Natural killer cell (primary cell): ENCODE measurements at regions not wholly inside any gene's neighbourhood (a gene's known extent, or its start where the extent isn't known, plus 50 kb on each side); places are given as distances from the start of the nearest gene placed in this dataset.

ENCODE experiments used
- ATAC-seq, 3 donors: fragments of 150-1000 bp in 2 of 3; fragments of 200-7000 bp in 1 of 3; cut with Tn5 transposase; 1 replicate in 1 of 3; 2 replicates in 2 of 3; pipeline ENCODE4 v1.10.0; 2021; ENCODE audit warnings: mild to moderate bottlenecking in 2 of 3, moderate library complexity in 2 of 3
- DNase-seq, 2 donors: peaks; one replicate each; pipeline versions ENCODE4 v3.0.0 to v3.0.0-alpha.2; 2013 to 2021; ENCODE audit warnings: mixed read lengths in 1 of 2
- H3K27ac ChIP-seq: one replicate; pipeline ENCODE4 v1.5.1; 2013; ENCODE audit warnings: mild to moderate bottlenecking, low read length
- H3K27me3 ChIP-seq: one replicate; pipeline ENCODE4 v1.6.1; 2013; ENCODE audit warnings: low read length; ENCODE audit not compliant: control insufficient read depth, insufficient read depth
- H3K36me3 ChIP-seq: one replicate; pipeline ENCODE4 v1.6.1; 2013; ENCODE audit warnings: low read length; ENCODE audit not compliant: control insufficient read depth, insufficient read depth
- H3K4me1 ChIP-seq: one replicate; pipeline ENCODE4 v1.6.1; 2013; ENCODE audit warnings: low read length; ENCODE audit not compliant: control insufficient read depth, insufficient read depth
- H3K4me3 ChIP-seq: one replicate; pipeline ENCODE4 v1.5.1; 2013; ENCODE audit warnings: low read length
- H3K9me3 ChIP-seq: one replicate; pipeline ENCODE4 v1.6.1; 2013; ENCODE audit warnings: low read length; ENCODE audit not compliant: control insufficient read depth, insufficient read depth
- H3K27ac Mint-ChIP-seq, 2 donors: one replicate each; pipeline ENCODE4 v1.8.0; 2022; ENCODE audit warnings: mild to moderate bottlenecking in 2 of 2, mixed read lengths in 2 of 2, moderate library complexity in 1 of 2
- H3K27me3 Mint-ChIP-seq, 2 donors: one replicate each; pipeline ENCODE4 v1.8.0; 2022; ENCODE audit warnings: low read depth in 2 of 2, mixed read lengths in 2 of 2
- H3K36me3 Mint-ChIP-seq: one replicate; pipeline ENCODE4 v1.8.0; 2022; ENCODE audit warnings: mixed read lengths
- H3K4me1 Mint-ChIP-seq, 2 donors: one replicate each; pipeline ENCODE4 v1.8.0; 2022; ENCODE audit warnings: mixed read lengths in 2 of 2
- H3K4me3 Mint-ChIP-seq: one replicate; pipeline ENCODE4 v1.8.0; 2022; ENCODE audit warnings: mild to moderate bottlenecking, moderate library complexity, mixed read lengths
- H3K9me3 Mint-ChIP-seq, 2 donors: one replicate each; pipeline ENCODE4 v1.8.0; 2022; ENCODE audit warnings: mixed read lengths in 2 of 2
- CTCF ChIP-seq: fragments of 200-600 bp; IDR thresholded peaks from one replicate; pipeline ENCODE4 v1.8.0; 2022; ENCODE audit warnings: antibody characterized with exemption
- WGBS: methylation state at CpG from one replicate; pipeline ENCODE4 v1.1.7; 2013; ENCODE audit warnings: missing lambda C conversion rate; ENCODE audit not compliant: insufficient coverage; 5-methylcytosine and 5-hydroxymethylcytosine counted together
- intact Hi-C: fragments of 100-400 bp; cut with micrococcal nuclease; formaldehyde crosslinking; loops from one replicate; pipeline ENCODE4 v1.14.2; 2022

- 91% methylated on average over 6 of the region's 6 CpGs for WGBS
Measured at GRCh38 chr12:46484396-46485061, 112.0 kb upstream of the SLC38A2 start.

GRCh38 chr12:46483572-46484395, 111.2 kb upstream of the SLC38A2 start:
- Histone ChIP-seq H3K4me3 (no peak overlapping the region), H3K27me3 (no peaks in the 10 kb centered on the region), H3K9me3 (no peaks in the 10 kb centered on the region), H3K27ac (no peak overlapping the region), H3K4me1 (peaks cover 7% of the 10 kb centered on the region), H3K36me3 (peaks cover 4% of the 10 kb centered on the region)
- no peak for TF ChIP-seq CTCF
- peaks cover 4 to 11% of the 10 kb centered on the region in 2 donors for H3K4me1 Mint-ChIP-seq
- intact Hi-C loops: no loop called here
- peaks cover 6% of the 10 kb centered on the region for H3K36me3 Mint-ChIP-seq
- H3K9me3 Mint-ChIP-seq: no peaks in the 10 kb centered on the region
- ATAC-seq (no peak), DNase-seq (no peak)
- no peak overlapping the region for H3K27ac Mint-ChIP-seq
- H3K4me3 Mint-ChIP-seq: no peak overlapping the region
- 90% methylated on average over 2 of the region's 4 CpGs for WGBS
- no peaks in the 10 kb centered on the region for H3K27me3 Mint-ChIP-seq

More at GRCh38 chr12:46484396-46485061, 112.0 kb upstream of the SLC38A2 start:
- no peak for ATAC-seq
- Histone ChIP-seq H3K4me3 (no peak overlapping the region), H3K4me1 (peaks cover 7% of the 10 kb centered on the region), H3K9me3 (no peaks in the 10 kb centered on the region), H3K27ac (no peak overlapping the region), H3K27me3 (no peaks in the 10 kb centered on the region), H3K36me3 (peaks cover 3% of the 10 kb centered on the region)
- Mint-ChIP-seq H3K36me3 (peaks cover 6% of the 10 kb centered on the region), H3K4me3 (no peak overlapping the region), H3K27ac (no peak overlapping the region), H3K4me1 (peaks cover 4 to 11% of the 10 kb centered on the region in 2 donors), H3K27me3 (no peaks in the 10 kb centered on the region), H3K9me3 (no peaks in the 10 kb centered on the region)
- no peak for DNase-seq
- intact Hi-C loops: no loop called here
- no peak for TF ChIP-seq CTCF

- peaks cover 17% of the 10 kb centered on the region for H3K36me3 Mint-ChIP-seq
- H3K9me3 ChIP-seq: no peaks in the 10 kb centered on the region
- TF ChIP-seq CTCF: no peak
- H3K27ac ChIP-seq: no peak overlapping the region
- peaks cover 23% of the 10 kb centered on the region in 2 donors for H3K4me1 Mint-ChIP-seq
- H3K4me3 ChIP-seq: no peak overlapping the region
- H3K9me3 Mint-ChIP-seq: no peaks in the 10 kb centered on the region
- H3K27ac Mint-ChIP-seq: no peak overlapping the region
- 100% methylated on average over 1 of the region's 1 CpG for WGBS
- H3K27me3 Mint-ChIP-seq: no peaks in the 10 kb centered on the region
- peaks cover 7% of the 10 kb centered on the region for H3K36me3 ChIP-seq
- H3K4me3 Mint-ChIP-seq: no peak overlapping the region
- H3K27me3 ChIP-seq: no peaks in the 10 kb centered on the region
- DNase-seq (no peak), ATAC-seq (no peak)
- no peaks in the 10 kb centered on the region for H3K4me1 ChIP-seq
- intact Hi-C loops: no loop called here
Measured at GRCh38 chr12:46480724-46481123, 108.2 kb upstream of the SLC38A2 start.
